Muscle layer of colon (tissue), 2 donors: ENCODE measurements at regions not wholly inside any gene's neighbourhood (a gene's known extent, or its start where the extent isn't known, plus 50 kb on each side); places are given as distances from the start of the nearest gene placed in this dataset.

Experiments used
- H3K27ac ChIP-seq: one replicate; pipeline ENCODE4 v1.7.0; 2013; ENCODE audit warnings: low read depth, mild to moderate bottlenecking, low read length, moderate library complexity
- H3K27me3 ChIP-seq, 2 donors: one replicate each; pipeline ENCODE4 v1.7.0; 2013; ENCODE audit warnings: low read length in 2 of 2, mild to moderate bottlenecking in 2 of 2; ENCODE audit not compliant: insufficient read depth in 2 of 2, control insufficient read depth in 1 of 2
- H3K36me3 ChIP-seq: one replicate; pipeline ENCODE4 v1.7.0; 2013; ENCODE audit warnings: mild to moderate bottlenecking, low read length; ENCODE audit not compliant: insufficient read depth
- H3K4me1 ChIP-seq: one replicate; pipeline ENCODE4 v1.7.0; 2013; ENCODE audit warnings: mild to moderate bottlenecking, low read length; ENCODE audit not compliant: insufficient read depth
- H3K4me3 ChIP-seq, 2 donors: one replicate each; pipeline ENCODE4 v1.7.0; 2013; ENCODE audit warnings: low read length in 2 of 2, low read depth in 1 of 2, mild to moderate bottlenecking in 1 of 2, moderate library complexity in 1 of 2
- H3K9ac ChIP-seq: one replicate; pipeline ENCODE4 v1.7.0; 2013; ENCODE audit warnings: low read length
- H3K9me3 ChIP-seq: one replicate; pipeline ENCODE4 v1.7.0; 2013; ENCODE audit warnings: mild to moderate bottlenecking, low read length
- donor health status: abdominal sarcoma.
- donor health status: Adenocarcinoma of cecum.

DNA sequence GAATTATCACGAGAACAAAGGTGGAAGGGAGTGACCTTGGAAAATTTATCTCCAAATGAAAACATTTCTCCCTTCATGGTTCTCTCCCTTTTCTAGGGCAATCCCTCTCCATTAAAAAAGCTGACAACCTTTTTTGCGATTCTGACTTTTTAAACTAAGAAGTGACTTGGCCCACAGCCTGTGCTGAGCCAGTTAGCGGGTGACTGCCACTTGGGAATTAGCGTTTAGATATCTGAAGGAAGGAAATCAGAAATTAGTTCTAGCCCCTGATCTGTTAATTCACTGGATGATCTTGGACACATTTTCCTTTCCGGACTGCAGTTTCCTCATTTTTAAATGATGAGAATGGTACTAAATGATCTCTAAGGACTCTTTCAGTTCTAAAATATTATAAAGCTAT, 245.0 kb downstream of the FBXO8 start:
- Histone ChIP-seq H3K36me3 (no peaks in the 10 kb centered on the region), H3K27ac (no peak overlapping the region), H3K27me3 (no peaks in the 10 kb centered on the region), H3K9ac (no peak overlapping the region), H3K9me3 (no peaks in the 10 kb centered on the region), H3K4me3 (no peak overlapping the region), H3K4me1 (no peaks in the 10 kb centered on the region)

GRCh38 chr4:174037631-174038030, 245.8 kb downstream of the FBXO8 start:
- no peaks in the 10 kb centered on the region for H3K36me3 ChIP-seq
- no peak overlapping the region for H3K4me3 ChIP-seq
- H3K27ac ChIP-seq: no peak overlapping the region
- H3K9ac ChIP-seq: no peak overlapping the region
- H3K27me3 ChIP-seq: no peaks in the 10 kb centered on the region
- H3K4me1 ChIP-seq: no peaks in the 10 kb centered on the region
- no peaks in the 10 kb centered on the region for H3K9me3 ChIP-seq

- Histone ChIP-seq H3K9ac (no peak overlapping the region), H3K27me3 (no peaks in the 10 kb centered on the region), H3K4me3 (no peak overlapping the region), H3K27ac (no peak overlapping the region), H3K36me3 (no peaks in the 10 kb centered on the region), H3K4me1 (no peaks in the 10 kb centered on the region), H3K9me3 (no peaks in the 10 kb centered on the region)
Observed at GRCh38 chr4:174037049-174037448, 246.4 kb downstream of the FBXO8 start.

GRCh38 chr4:174036576-174036975, 246.9 kb downstream of the FBXO8 start:
- no peak overlapping the region for H3K4me3 ChIP-seq
- no peaks in the 10 kb centered on the region for H3K36me3 ChIP-seq
- no peak overlapping the region for H3K9ac ChIP-seq
- H3K27me3 ChIP-seq: no peaks in the 10 kb centered on the region
- no peak overlapping the region for H3K27ac ChIP-seq
- no peaks in the 10 kb centered on the region for H3K9me3 ChIP-seq
- H3K4me1 ChIP-seq: no peaks in the 10 kb centered on the region

- H3K9me3 ChIP-seq: no peaks in the 10 kb centered on the region
- H3K27me3 ChIP-seq: no peaks in the 10 kb centered on the region
- H3K27ac ChIP-seq: no peak overlapping the region
- no peaks in the 10 kb centered on the region for H3K36me3 ChIP-seq
- H3K9ac ChIP-seq: no peak overlapping the region
- no peak overlapping the region for H3K4me3 ChIP-seq
- no peaks in the 10 kb centered on the region for H3K4me1 ChIP-seq
Observed at GRCh38 chr4:174036111-174036510, 247.4 kb downstream of the FBXO8 start.

DNA sequence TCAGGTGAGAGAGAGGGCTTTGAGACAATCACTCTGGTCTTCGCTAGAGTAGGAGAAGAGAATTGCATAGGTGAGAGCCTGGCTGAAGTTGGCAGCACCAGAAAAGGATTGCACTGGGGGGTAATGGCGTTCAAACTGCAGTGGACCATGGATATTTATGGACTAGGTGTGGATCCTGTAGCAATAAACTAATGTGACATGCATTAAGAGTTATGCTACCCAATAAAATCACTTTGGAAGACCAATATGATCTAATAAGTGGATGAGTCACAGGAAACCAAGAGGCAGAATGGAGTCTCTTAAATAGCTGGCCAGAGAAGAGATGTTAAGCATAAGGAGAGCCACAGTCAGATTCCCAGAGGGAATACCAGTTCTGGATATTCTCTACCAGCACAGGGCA, 259.8 kb downstream of the FBXO8 start:
- no peak overlapping the region for H3K4me3 ChIP-seq
- H3K36me3 ChIP-seq: no peaks in the 10 kb centered on the region

GRCh38 chr4:174018236-174018635, 265.2 kb downstream of the FBXO8 start:
- no peak overlapping the region for H3K27ac ChIP-seq
- no peak overlapping the region for H3K4me3 ChIP-seq
- no peaks in the 10 kb centered on the region for H3K36me3 ChIP-seq
- no peak overlapping the region for H3K9ac ChIP-seq
- no peaks in the 10 kb centered on the region for H3K27me3 ChIP-seq
- no peaks in the 10 kb centered on the region for H3K4me1 ChIP-seq
- H3K9me3 ChIP-seq: no peaks in the 10 kb centered on the region

More for the DNA sequence above, 259.8 kb downstream of the FBXO8 start:
- no peak overlapping the region for H3K9ac ChIP-seq
- no peaks in the 10 kb centered on the region for H3K27me3 ChIP-seq
- H3K4me1 ChIP-seq: peaks cover 4% of the 10 kb centered on the region
- no peaks in the 10 kb centered on the region for H3K9me3 ChIP-seq
- no peak overlapping the region for H3K27ac ChIP-seq

- H3K9ac ChIP-seq: no peak overlapping the region
Observed at GRCh38 chr4:174016251-174016650, 267.2 kb downstream of the FBXO8 start.

DNA sequence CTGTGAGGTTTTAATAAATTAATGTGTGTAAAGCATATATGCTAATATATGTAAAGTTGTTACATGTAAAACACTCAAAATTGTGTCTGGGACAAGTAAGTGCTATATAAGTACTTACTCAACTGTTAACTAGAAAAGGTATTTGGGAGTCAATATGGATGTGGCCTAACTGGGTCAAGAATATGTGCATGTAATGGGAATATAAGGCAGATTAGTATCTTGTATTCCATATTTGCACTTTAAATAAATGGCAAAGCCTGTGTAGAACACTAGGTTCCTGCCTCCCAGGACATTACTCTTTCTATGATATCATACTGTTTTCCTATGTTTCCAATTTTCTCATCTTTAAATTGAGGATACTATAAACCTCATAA, 270.6 kb downstream of the FBXO8 start:
- no peak overlapping the region for H3K27ac ChIP-seq
- no peak overlapping the region for H3K4me3 ChIP-seq
- H3K9ac ChIP-seq: no peak overlapping the region
- H3K9me3 ChIP-seq: no peaks in the 10 kb centered on the region
- H3K27me3 ChIP-seq: no peaks in the 10 kb centered on the region
- H3K36me3 ChIP-seq: no peaks in the 10 kb centered on the region
- H3K4me1 ChIP-seq: no peaks in the 10 kb centered on the region

More at GRCh38 chr4:174016251-174016650, 267.2 kb downstream of the FBXO8 start:
- H3K27me3 ChIP-seq: no peaks in the 10 kb centered on the region
- H3K27ac ChIP-seq: no peak overlapping the region
- H3K4me3 ChIP-seq: no peak overlapping the region
- no peaks in the 10 kb centered on the region for H3K4me1 ChIP-seq
- no peaks in the 10 kb centered on the region for H3K9me3 ChIP-seq
- no peaks in the 10 kb centered on the region for H3K36me3 ChIP-seq

DNA sequence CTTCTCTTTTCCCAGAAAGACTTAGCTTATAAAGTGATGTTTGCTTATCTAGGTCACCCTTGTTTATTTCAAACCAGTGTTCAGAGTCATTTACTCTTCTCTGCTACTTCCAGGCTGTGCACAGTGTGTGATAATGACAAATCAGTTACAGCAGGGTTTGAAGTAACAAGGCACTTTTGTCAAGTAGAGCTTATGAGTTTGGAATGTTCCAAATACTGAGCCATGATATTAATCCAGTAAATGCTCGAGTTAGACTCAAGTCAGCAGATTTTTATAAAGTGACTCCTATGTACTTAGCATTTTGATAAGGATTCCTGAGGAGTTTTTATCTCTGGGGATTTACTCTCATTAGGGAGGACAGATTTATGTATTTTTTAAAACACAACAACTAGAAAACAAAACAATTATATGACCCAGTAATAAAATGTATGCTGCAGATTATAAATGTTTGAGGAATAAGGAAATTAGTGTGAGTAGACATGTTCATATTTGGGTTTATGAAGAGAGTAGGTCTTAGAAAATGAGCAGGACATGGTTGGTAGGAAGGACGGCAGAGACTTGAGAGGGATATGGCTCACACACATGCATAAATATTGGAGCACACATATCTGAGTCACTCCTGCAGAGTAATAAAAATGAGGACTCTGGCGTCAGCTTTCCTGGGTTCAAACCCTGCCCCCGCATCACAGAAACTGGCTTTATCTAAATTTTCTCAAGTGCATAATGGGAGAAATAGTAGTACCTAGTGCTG, 271.2 kb downstream of the FBXO8 start:
- H3K27ac ChIP-seq: no peak overlapping the region
- H3K4me1 ChIP-seq: no peaks in the 10 kb centered on the region
- no peaks in the 10 kb centered on the region for H3K36me3 ChIP-seq
- no peak overlapping the region for H3K4me3 ChIP-seq
- no peak overlapping the region for H3K9ac ChIP-seq
- no peaks in the 10 kb centered on the region for H3K9me3 ChIP-seq
- H3K27me3 ChIP-seq: no peaks in the 10 kb centered on the region

- H3K9me3 ChIP-seq: no peaks in the 10 kb centered on the region
- H3K4me1 ChIP-seq: no peaks in the 10 kb centered on the region
- no peak overlapping the region for H3K27ac ChIP-seq
- no peaks in the 10 kb centered on the region for H3K27me3 ChIP-seq
- no peak overlapping the region for H3K9ac ChIP-seq
- H3K36me3 ChIP-seq: no peaks in the 10 kb centered on the region
- no peak overlapping the region for H3K4me3 ChIP-seq
Observed at GRCh38 chr4:174010547-174010946, 272.9 kb downstream of the FBXO8 start.
